K562 (cell line): ENCODE measurements at regions not wholly inside any gene's neighbourhood (a gene's known extent, or its start where the extent isn't known, plus 50 kb on each side); places are given as distances from the start of the nearest gene placed in this dataset.

Experiments
- ATAC-seq: fragments of 200-7000 bp; cut with Tn5 transposase; 3 replicates; pipeline ENCODE4 v1.9.1; 2020; ENCODE audit warnings: moderate library complexity
- BruUV-seq: library from RNA; stranded (reverse); fragments of 400-500 nt; replicated peaks from 2 replicates; lab custom pipeline; 2021; lab: Mats Ljungman, UMichigan
- CTCF ChIA-PET: fragments of 300-600 bp; formaldehyde crosslinking; extraction: SDS; loops from one replicate; lab custom pipeline; 2021; ENCODE audit warnings: low intra/inter-chr PET ratio; lab: Yijun Ruan, JAX
- POLR2A ChIA-PET: fragments of 300-600, 350-650 bp; sonication (Branson Sonifier 250); formaldehyde crosslinking; extraction: SDS; loops from one replicate; lab custom pipeline; 2021; ENCODE audit warnings: antibody characterized with exemption, inconsistent platforms; lab: Yijun Ruan, JAX
- DNase-seq, 4 experiments: peaks; one replicate each; pipeline versions ENCODE4 v3.0.0 to v3.0.0-alpha.2; 2011 to 2018; ENCODE audit warnings: low spot score in 3 of 4, mixed read lengths in 3 of 4; ENCODE audit errors: extremely low read depth in 1 of 4
- FAIRE-seq: peaks from 2 replicates; lab custom pipeline; 2011; peaks lifted over from hg19 to GRCh38; lab: Jason Lieb, UNC
- H2AFZ ChIP-seq: 2 replicates; pipeline ENCODE4 v1.6.0; 2011; ENCODE audit warnings: low read depth, low read length, control low read depth, inconsistent platforms
- H3K27ac ChIP-seq: fragments of 200-600 bp; 3 replicates; pipeline ENCODE4 v1.8.0; 2011; ENCODE audit warnings: low read depth, mild to moderate bottlenecking, control low read depth, inconsistent platforms, low read length, moderate library complexity, mixed read lengths; ENCODE audit errors: extremely low read depth
- H3K27me3 ChIP-seq, 2 experiments: fragments of 300-600 bp in 1 of 2; 2 replicates in 1 of 2; 3 replicates in 1 of 2; pipeline versions ENCODE4 v1.6.0 to v1.8.0; 2011; ENCODE audit warnings: inconsistent platforms in 2 of 2, low read length in 2 of 2, mild to moderate bottlenecking in 1 of 2, mixed read lengths in 1 of 2, moderate library complexity in 1 of 2; ENCODE audit not compliant: control insufficient read depth in 2 of 2, insufficient read depth in 2 of 2
- H3K36me3 ChIP-seq: fragments of 300-600 bp; 3 replicates; pipeline ENCODE4 v1.8.0; 2011; ENCODE audit warnings: mild to moderate bottlenecking, low read length, inconsistent platforms; ENCODE audit not compliant: control insufficient read depth, insufficient read depth
- H3K4me1 ChIP-seq, 2 experiments: fragments of 200-600 bp in 1 of 2; replicated peaks in 1 of 2; 2 replicates in 1 of 2; 3 replicates in 1 of 2; pipeline versions ENCODE4 v1.5.1 to v1.8.0; 2011; ENCODE audit warnings: inconsistent platforms in 2 of 2, low read length in 2 of 2, mild to moderate bottlenecking in 1 of 2, mixed read lengths in 1 of 2, moderate library complexity in 1 of 2; ENCODE audit not compliant: control insufficient read depth in 2 of 2, insufficient read depth in 2 of 2
- H3K4me2 ChIP-seq: 2 replicates; pipeline ENCODE4 v1.6.1; 2011; ENCODE audit warnings: low read length, control low read depth, inconsistent platforms, mixed read lengths; ENCODE audit not compliant: insufficient read depth
- H3K4me3 ChIP-seq: fragments of 200-600 bp; sonication (generic), shearing (Covaris generic); 2 replicates; pipeline ENCODE4 v1.5.1; 2016; ENCODE audit warnings: control low read depth, inconsistent platforms
- H3K79me2 ChIP-seq: fragments of 200-600 bp; 3 replicates; pipeline ENCODE4 v1.8.0; 2011; ENCODE audit warnings: low read length, inconsistent platforms; ENCODE audit not compliant: control insufficient read depth, insufficient read depth
- H3K9ac ChIP-seq, 2 experiments: 2 replicates each; pipeline versions ENCODE4 v1.6.0 to v1.6.1; 2011; ENCODE audit warnings: low read depth in 2 of 2, low read length in 2 of 2, control low read depth in 1 of 2, inconsistent platforms in 1 of 2, mild to moderate bottlenecking in 1 of 2, mixed read lengths in 1 of 2; ENCODE audit not compliant: insufficient read depth in 1 of 2
- H3K9me1 ChIP-seq: one replicate; pipeline ENCODE4 v1.6.0; 2011; ENCODE audit warnings: inconsistent platforms, mild to moderate bottlenecking, low read length, moderate library complexity; ENCODE audit not compliant: control insufficient read depth, insufficient read depth
- H3K9me3 ChIP-seq: replicated peaks from 2 replicates; pipeline ENCODE4 v1.5.1; 2011; ENCODE audit warnings: low read depth, low read length, inconsistent platforms; ENCODE audit not compliant: control insufficient read depth, insufficient read depth
- H4K20me1 ChIP-seq: replicated peaks from 2 replicates; pipeline ENCODE4 v1.6.1; 2011; ENCODE audit warnings: low read length, inconsistent platforms, mixed read lengths; ENCODE audit not compliant: control insufficient read depth, insufficient read depth
- ARHGAP35 ChIP-seq: fragments of 450-650 bp; IDR thresholded peaks from 2 replicates; pipeline ENCODE4 v1.6.1; 2018; ENCODE audit not compliant: partially characterized antibody
- LARP7 ChIP-seq: fragments of 450-650 bp; IDR thresholded peaks from 2 replicates; pipeline ENCODE4 v1.6.1; 2016
- MEIS2 ChIP-seq: fragments of 450-650 bp; IDR thresholded peaks from 2 replicates; pipeline ENCODE4 v1.6.1; 2014; ENCODE audit warnings: mild to moderate bottlenecking; ENCODE audit not compliant: partially characterized antibody
- PURB ChIP-seq: sonication (generic); formaldehyde crosslinking; IDR thresholded peaks from 2 replicates; pipeline ENCODE4 v1.9.0; 2021; ENCODE audit warnings: low read depth, mild to moderate bottlenecking, missing genetic modification reagents
- SMARCC2 ChIP-seq: fragments of 450-650 bp; IDR thresholded peaks from 2 replicates; pipeline ENCODE4 v1.6.1; 2017; ENCODE audit warnings: antibody characterized with exemption, moderate library complexity, mild to moderate bottlenecking, low read depth
- ZFPM2 ChIP-seq: fragments of 250-450 bp; sonication (Bioruptor Pico); IDR thresholded peaks from 2 replicates; pipeline ENCODE4 v1.5.1; 2022; ENCODE audit warnings: mild to moderate bottlenecking
- WGBS: fragments of 100-300 bp; shearing (Covaris generic); methylation state at CpG from one replicate; pipeline ENCODE4 v1.1.6; 2016; ENCODE audit warnings: low coverage, mixed read lengths; ENCODE audit not compliant: insufficient coverage; ENCODE audit errors: missing lambda C conversion rate; 5-methylcytosine and 5-hydroxymethylcytosine counted together
- in situ Hi-C: fragments of 300-500 bp; cut with MboI; formaldehyde crosslinking; loops from 4 replicates; pipeline ENCODE4 v1.15.0; 2018; ENCODE audit warnings: inconsistent platforms, mixed read lengths
- intact Hi-C: fragments of 100-400 bp; cut with micrococcal nuclease; formaldehyde crosslinking; loops from 2 replicates; pipeline ENCODE4 v1.14.2; 2022
- TF ChIP-seq, protein P1 (sequence below): fragments of 450-650 bp; formaldehyde crosslinking; IDR thresholded peaks from 2 replicates; pipeline ENCODE4 v1.4.0; 2020; ENCODE audit warnings: mild to moderate bottlenecking, mixed read lengths
- TF ChIP-seq, protein P2 (sequence below): fragments of 450-650 bp; IDR thresholded peaks from 2 replicates; pipeline ENCODE4 v1.6.1; 2016; ENCODE audit warnings: missing biosample characterization, missing genetic modification characterization

DNA sequence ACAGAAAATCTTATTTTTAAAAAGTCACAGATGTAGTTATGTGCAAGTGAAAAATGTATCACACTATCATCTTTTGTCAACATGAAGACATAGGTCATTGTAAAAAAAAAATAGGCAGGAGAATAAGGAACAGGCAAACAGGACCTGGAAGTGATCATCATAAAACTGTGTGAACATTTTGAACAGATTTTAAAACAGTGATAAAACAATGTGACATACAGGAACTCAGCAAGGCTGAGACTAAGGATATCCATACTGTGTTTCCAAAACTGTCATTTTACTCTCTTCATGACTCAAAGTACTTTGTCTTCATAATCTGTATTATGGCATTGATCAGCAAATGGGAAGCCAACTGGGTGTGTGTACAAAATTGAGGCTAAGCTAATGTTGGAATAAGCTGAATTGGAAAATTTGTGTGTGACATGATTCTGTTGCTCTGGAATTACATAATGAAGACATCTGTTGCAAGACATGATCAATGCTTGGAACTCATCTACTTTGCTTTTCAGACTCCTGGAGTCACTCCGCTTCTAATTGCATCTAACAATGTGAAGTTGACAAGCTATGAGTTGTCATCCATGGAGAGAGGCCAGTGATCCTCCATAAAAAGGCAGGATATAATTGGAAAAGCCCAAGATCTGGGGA is 978.7 kb upstream of the NUDT12 start (continued):
- TF ChIP-seq PURB (CRISPR knock-in tag) (no peak), ARHGAP35 (no peak), ZFPM2 (no peak), LARP7 (no peak), SMARCC2 (no peak), MEIS2 (no peak)
- TF ChIP-seq, protein P1, sequence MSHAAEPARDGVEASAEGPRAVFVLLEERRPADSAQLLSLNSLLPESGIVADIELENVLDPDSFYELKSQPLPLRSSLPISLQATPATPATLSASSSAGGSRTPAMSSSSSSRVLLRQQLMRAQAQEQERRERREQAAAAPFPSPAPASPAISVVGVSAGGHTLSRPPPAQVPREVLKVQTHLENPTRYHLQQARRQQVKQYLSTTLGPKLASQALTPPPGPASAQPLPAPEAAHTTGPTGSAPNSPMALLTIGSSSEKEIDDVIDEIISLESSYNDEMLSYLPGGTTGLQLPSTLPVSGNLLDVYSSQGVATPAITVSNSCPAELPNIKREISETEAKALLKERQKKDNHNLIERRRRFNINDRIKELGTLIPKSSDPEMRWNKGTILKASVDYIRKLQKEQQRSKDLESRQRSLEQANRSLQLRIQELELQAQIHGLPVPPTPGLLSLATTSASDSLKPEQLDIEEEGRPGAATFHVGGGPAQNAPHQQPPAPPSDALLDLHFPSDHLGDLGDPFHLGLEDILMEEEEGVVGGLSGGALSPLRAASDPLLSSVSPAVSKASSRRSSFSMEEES: no peak
- TF ChIP-seq, protein P2, sequence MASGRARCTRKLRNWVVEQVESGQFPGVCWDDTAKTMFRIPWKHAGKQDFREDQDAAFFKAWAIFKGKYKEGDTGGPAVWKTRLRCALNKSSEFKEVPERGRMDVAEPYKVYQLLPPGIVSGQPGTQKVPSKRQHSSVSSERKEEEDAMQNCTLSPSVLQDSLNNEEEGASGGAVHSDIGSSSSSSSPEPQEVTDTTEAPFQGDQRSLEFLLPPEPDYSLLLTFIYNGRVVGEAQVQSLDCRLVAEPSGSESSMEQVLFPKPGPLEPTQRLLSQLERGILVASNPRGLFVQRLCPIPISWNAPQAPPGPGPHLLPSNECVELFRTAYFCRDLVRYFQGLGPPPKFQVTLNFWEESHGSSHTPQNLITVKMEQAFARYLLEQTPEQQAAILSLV (tag): no peak

DNA sequence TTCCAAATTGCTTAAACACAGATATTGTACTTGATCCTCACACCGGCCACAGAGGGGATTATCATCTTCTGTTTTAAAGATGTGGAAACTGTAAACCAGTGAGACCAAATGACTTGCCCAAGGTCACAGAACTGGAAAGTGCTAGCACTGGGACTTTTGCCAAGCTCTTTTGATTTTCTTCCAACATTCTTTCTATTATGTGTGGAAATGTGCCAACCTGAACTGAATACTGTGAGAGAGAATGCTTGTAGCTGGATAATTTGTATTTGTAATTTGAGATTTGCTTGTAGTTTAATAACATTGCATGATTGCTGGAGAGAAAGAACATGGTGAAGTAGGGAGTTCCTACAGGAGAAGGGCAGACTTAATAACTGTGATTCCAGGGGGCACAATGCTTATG is 977.9 kb upstream of the NUDT12 start:
- ChIA-PET POLR2A (no interaction called here), CTCF (no interaction called here)
- Histone ChIP-seq H3K9me1 (no peaks in the 10 kb centered on the region), H2AFZ (no peak overlapping the region), H3K27me3 (no peaks in the 10 kb centered on the region), H3K36me3 (no peaks in the 10 kb centered on the region), H3K79me2 (no peaks in the 10 kb centered on the region), H3K27ac (no peak overlapping the region), H3K4me2 (no peak overlapping the region), H3K9ac (no peak overlapping the region), H3K4me3 (no peak overlapping the region), H4K20me1 (no peaks in the 10 kb centered on the region), H3K9me3 (no peaks in the 10 kb centered on the region; the same call in 1 of the 2 replicates), H3K4me1 (no peaks in the 10 kb centered on the region)
- no peak for ATAC-seq
- DNase-seq: no peak
- 8% methylated on average over 1 of the region's 1 CpG for WGBS
- no peak for FAIRE-seq
- intact Hi-C loops (no loop called here), in situ Hi-C loops (no loop called here)
- no TSS peak for BruUV-seq
